Heart left ventricle (tissue), 13 donors: ENCODE measurements at regions not wholly inside any gene's neighbourhood (a gene's known extent, or its start where the extent isn't known, plus 50 kb on each side); places are given as distances from the start of the nearest gene placed in this dataset.

Source experiments
- CTCF ChIP-seq, 12 donors: fragments of 200-600 bp; sonication (generic) in 4 of 12; IDR thresholded peaks; one replicate each; pipeline versions ENCODE4 v1.5.0 to v1.8.0; 2018 to 2022; ENCODE audit warnings: antibody characterized with exemption in 12 of 12, mild to moderate bottlenecking in 5 of 12
- POLR2A ChIP-seq, 2 donors: fragments of 450-650 bp; IDR thresholded peaks; one replicate each; pipeline ENCODE4 v1.6.1; 2017; ENCODE audit warnings: antibody characterized with exemption in 2 of 2, mild to moderate bottlenecking in 2 of 2, moderate library complexity in 2 of 2
- donor health status: ischemic (EF 13 %, LVEDD 7.1; RV severe dilation, severe dysfunction).
- donor health status: DM: no; HTN: yes; CAD: no.
- donor health status: DM: no; HTN: no; CAD: no.
- donor health status: ischemic (EF 25% LVEDD 6.9; RV normal size, moderate dysfunction).
- donor health status: ischemic (EF 25% LVEDD 5.7; RV mildly dilated, moderate dysfunction).
- donor health status: ischemic (EF 35%, LVEDD 5.7; RV mildly dilated, moderate dysfunction).
- donor health status: nonischemic (EF 11% LVEDD 7.7; RV severe dilation, severe dysfunction).
- donor health status: DM: yes; HTN: yes; CAD: no.
- donor health status: PGD.
- donor health status: ischemic (EF 29% LVEDD 5.4; RV normal size, mild dysfunction).
- donor health status: nonischemic (EF 23%, LVEDD 6.1; RV moderate dilation, normal function).

- TF ChIP-seq CTCF (IDR thresholded peaks at IDR 0.05) (no peak), POLR2A (IDR thresholded peaks at IDR 0.05) (no peak)
Measured at GRCh38 chr18:46395795-46396194, 261.2 kb downstream of the LOXHD1 start.
